Ascending aorta (tissue), 2 donors: ENCODE measurements at regions not wholly inside any gene's neighbourhood (a gene's known extent, or its start where the extent isn't known, plus 50 kb on each side); places are given as distances from the start of the nearest gene placed in this dataset.

Experiments used
- DNase-seq, 2 donors: peaks; one replicate each; pipeline ENCODE4 v3.0.0-alpha.2; 2019; ENCODE audit warnings: low spot score in 2 of 2
- H3K27ac ChIP-seq, 2 donors: fragments of 200-600 bp; sonication (generic); one replicate each; pipeline ENCODE4 v1.5.1; 2016 to 2017; ENCODE audit warnings: mild to moderate bottlenecking in 1 of 2
- H3K27me3 ChIP-seq: fragments of 200-600 bp; sonication (generic); one replicate; pipeline ENCODE4 v1.5.1; 2017
- H3K36me3 ChIP-seq, 2 donors: fragments of 200-600 bp; sonication (generic); one replicate each; pipeline ENCODE4 v1.5.1; 2016
- H3K4me1 ChIP-seq, 2 donors: fragments of 200-600 bp; sonication (generic); one replicate each; pipeline ENCODE4 v1.5.1; 2016 to 2017; ENCODE audit warnings: mild to moderate bottlenecking in 1 of 2
- H3K4me3 ChIP-seq, 2 donors: fragments of 200-600 bp; sonication (generic); one replicate each; pipeline ENCODE4 v1.5.1; 2016 to 2017; ENCODE audit warnings: mild to moderate bottlenecking in 1 of 2
- H3K9me3 ChIP-seq, 2 donors: fragments of 200-600 bp; sonication (generic); one replicate each; pipeline ENCODE4 v1.5.1; 2016
- intact Hi-C: fragments of 100-400 bp; cut with DNase I; formaldehyde crosslinking; loops from one replicate; pipeline ENCODE4 v1.15.1; 2023
- TF ChIP-seq, protein P1 (sequence below), 3 experiments: fragments of 200-600 bp in 2 of 3; fragments of 450-650 bp in 1 of 3; sonication (generic) in 2 of 3; IDR thresholded peaks; one replicate each; pipeline ENCODE4 v1.5.1; 2016 to 2019; ENCODE audit warnings: antibody characterized with exemption in 3 of 3, mild to moderate bottlenecking in 1 of 3, moderate library complexity in 1 of 3

DNA sequence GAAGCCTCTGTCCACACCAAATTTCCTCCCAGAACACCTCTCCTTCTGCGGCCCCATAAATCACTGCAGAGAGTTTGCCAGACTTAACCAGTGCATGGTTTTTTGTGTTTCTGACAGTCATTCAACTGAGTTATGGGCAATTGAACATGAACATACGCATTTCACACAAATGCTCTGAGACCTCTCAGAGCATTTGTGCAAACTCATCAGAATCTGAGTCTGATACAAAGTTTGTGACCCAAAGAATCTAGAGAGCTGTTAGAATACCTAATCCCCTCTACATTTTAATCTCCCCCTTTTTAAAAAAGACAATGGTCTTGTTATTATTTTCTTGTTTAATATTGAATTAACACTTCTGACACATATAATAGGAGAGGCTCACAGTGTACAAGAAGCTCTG lies 416.9 kb upstream of the SMARCA2 start:
- H3K4me1 ChIP-seq, result no peaks in the 10 kb centered on the region
- no peak for DNase-seq
- intact Hi-C loops, result no loop called here
- TF ChIP-seq, protein P1, sequence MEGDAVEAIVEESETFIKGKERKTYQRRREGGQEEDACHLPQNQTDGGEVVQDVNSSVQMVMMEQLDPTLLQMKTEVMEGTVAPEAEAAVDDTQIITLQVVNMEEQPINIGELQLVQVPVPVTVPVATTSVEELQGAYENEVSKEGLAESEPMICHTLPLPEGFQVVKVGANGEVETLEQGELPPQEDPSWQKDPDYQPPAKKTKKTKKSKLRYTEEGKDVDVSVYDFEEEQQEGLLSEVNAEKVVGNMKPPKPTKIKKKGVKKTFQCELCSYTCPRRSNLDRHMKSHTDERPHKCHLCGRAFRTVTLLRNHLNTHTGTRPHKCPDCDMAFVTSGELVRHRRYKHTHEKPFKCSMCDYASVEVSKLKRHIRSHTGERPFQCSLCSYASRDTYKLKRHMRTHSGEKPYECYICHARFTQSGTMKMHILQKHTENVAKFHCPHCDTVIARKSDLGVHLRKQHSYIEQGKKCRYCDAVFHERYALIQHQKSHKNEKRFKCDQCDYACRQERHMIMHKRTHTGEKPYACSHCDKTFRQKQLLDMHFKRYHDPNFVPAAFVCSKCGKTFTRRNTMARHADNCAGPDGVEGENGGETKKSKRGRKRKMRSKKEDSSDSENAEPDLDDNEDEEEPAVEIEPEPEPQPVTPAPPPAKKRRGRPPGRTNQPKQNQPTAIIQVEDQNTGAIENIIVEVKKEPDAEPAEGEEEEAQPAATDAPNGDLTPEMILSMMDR (IDR thresholded peaks at IDR 0.05), result no peak
- H3K27me3 ChIP-seq, result no peaks in the 10 kb centered on the region
- H3K4me3 ChIP-seq, result no peak overlapping the region
- no peaks in the 10 kb centered on the region for H3K9me3 ChIP-seq
- no peak overlapping the region for H3K27ac ChIP-seq
- H3K36me3 ChIP-seq, result no peaks in the 10 kb centered on the region

DNA sequence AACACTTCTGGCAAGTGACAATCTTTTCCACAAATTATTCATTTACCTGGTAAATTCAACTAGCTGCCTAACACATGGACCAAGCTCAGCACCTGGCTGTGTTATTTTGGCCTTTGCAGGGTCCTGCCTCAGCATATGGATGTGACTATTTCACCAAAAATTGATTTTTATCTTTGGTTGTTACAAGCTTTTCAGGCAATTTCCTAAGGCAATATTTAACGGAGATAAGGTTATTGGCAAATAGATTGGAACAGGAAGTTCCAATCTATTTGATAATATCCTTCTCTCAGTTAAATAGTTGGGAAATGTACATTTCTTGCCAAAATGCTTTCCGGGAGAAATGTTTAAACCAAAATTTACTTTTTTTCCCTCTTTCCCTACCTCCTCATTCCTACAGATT lies 415.2 kb upstream of the SMARCA2 start:
- DNase-seq, result no peak
- no peaks in the 10 kb centered on the region for H3K27me3 ChIP-seq
- no peaks in the 10 kb centered on the region for H3K4me1 ChIP-seq
- TF ChIP-seq, protein P1 (IDR thresholded peaks at IDR 0.05), result no peak
- no peaks in the 10 kb centered on the region for H3K9me3 ChIP-seq
- H3K27ac ChIP-seq, result no peak overlapping the region
- intact Hi-C loops, result no loop called here
- H3K4me3 ChIP-seq, result no peak overlapping the region
- no peaks in the 10 kb centered on the region for H3K36me3 ChIP-seq

DNA sequence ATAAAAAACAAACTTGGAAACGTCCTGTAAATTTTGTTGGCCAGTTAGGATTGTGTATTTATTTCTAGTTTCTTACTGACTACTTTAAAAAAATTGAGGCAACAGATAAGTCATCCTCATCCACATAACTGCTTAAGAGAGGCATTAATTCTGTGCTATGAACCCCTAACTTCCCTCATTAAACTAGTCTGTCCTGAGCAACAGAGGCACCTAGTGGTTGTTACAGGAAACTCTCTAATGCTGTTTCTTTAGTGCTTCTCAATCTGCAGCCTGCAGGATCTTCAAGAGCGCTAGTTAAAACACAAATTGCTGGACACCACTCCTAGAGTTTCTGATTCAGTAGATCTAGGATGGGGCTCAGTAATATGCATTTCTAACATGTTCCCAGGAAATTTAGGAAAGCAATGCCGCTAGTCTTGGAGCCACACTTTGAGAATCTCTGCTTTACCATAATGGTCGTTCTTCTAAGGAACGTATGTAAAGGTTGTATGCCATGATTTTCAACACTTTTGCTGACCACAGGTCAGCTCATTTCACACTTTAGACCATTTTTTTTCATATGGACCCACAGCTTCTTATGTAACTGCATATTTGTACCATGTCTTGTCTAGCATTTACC lies 410.1 kb upstream of the SMARCA2 start:
- TF ChIP-seq, protein P1 (IDR thresholded peaks at IDR 0.05), result peak in 1 of 3 experiments; percentile 9
- intact Hi-C loops, result no loop called here
- Histone ChIP-seq H3K27ac (no peak overlapping the region), H3K4me3 (no peak overlapping the region), H3K4me1 (no peaks in the 10 kb centered on the region), H3K9me3 (no peaks in the 10 kb centered on the region), H3K36me3 (no peaks in the 10 kb centered on the region), H3K27me3 (no peaks in the 10 kb centered on the region)
- no peak for DNase-seq

DNA sequence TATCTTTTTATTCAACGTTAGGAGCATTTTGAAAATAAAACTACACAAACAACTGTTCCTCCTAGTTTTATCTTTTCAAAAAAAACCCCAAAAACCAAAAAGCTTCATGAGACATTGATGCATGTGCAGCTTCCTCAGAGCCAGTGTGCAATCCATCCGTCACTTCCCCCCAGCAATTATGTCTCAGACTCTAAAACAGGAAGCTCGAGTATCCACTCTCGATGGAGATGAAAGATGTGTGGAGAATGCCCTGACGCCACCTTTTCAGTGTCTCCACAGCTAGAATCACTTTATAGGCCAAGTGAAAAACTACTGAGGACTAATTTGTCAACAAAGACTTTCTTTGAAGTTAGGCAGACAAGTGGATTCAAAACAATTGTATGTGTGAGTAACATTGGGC lies 408.9 kb upstream of the SMARCA2 start:
- Histone ChIP-seq H3K4me3 (no peak overlapping the region), H3K27me3 (no peaks in the 10 kb centered on the region), H3K36me3 (no peaks in the 10 kb centered on the region), H3K4me1 (no peaks in the 10 kb centered on the region), H3K9me3 (no peaks in the 10 kb centered on the region), H3K27ac (no peak overlapping the region)
- intact Hi-C loops, result no loop called here
- TF ChIP-seq, protein P1 (IDR thresholded peaks at IDR 0.05), result no peak
- no peak for DNase-seq

DNA sequence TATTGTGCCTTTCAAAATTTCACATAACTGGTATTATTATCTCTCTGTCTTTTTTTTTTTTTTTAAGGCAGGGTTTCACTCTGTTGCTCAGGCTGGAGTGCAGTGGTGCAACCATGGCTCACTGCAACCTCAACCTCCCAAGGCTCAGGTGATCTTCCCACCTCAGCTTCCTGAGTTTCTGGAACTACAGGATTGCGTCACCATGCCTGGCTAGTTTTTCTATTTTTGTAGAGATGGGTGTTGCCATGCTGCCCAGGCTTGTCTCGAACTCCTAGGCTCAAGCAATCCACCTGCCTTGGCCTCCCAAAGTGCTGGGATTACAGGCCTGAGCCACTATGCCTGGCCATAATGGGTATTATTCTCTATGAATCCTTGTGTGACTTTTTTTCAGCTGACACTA lies 402.3 kb upstream of the SMARCA2 start:
- TF ChIP-seq, protein P1 (IDR thresholded peaks at IDR 0.05), result no peak
- DNase-seq, result no peak

DNA sequence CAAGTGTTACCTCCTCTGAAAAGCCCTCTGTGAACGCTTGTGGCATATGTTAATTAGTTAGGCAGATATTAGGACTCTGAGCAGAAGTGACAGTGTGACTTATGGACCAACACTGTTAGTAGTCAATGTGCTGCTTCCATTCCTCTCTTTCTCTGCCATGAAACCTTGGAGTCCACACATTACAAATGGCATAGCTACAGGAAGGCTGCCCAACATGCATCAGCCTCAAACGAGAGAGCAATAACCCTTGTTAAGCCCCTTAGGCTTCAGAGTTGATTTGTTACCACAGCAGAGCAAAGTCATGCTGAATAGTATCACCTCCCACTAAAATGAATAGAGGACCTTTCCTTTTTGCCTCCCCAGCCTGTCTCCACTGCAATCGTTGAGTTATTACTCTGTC lies 397.7 kb upstream of the SMARCA2 start:
- DNase-seq, result no peak
- Histone ChIP-seq H3K4me3 (no peak overlapping the region), H3K4me1 (no peaks in the 10 kb centered on the region), H3K27me3 (no peaks in the 10 kb centered on the region), H3K36me3 (no peaks in the 10 kb centered on the region), H3K9me3 (no peaks in the 10 kb centered on the region), H3K27ac (no peak overlapping the region)
- intact Hi-C loops, result no loop called here
- TF ChIP-seq, protein P1 (IDR thresholded peaks at IDR 0.05), result no peak

More for the DNA sequence above, 402.3 kb upstream of the SMARCA2 start:
- Histone ChIP-seq H3K27ac (no peak overlapping the region), H3K9me3 (no peaks in the 10 kb centered on the region), H3K27me3 (no peaks in the 10 kb centered on the region), H3K36me3 (no peaks in the 10 kb centered on the region), H3K4me1 (no peaks in the 10 kb centered on the region), H3K4me3 (no peak overlapping the region)
- intact Hi-C loops, result no loop called here
